ENCODE measurements at regions not wholly inside any gene's neighbourhood (a gene's known extent, or its start where the extent isn't known, plus 50 kb on each side); places are given as distances from the start of the nearest gene placed in this dataset.

GRCh38 chr10:60450291-60450690 lies 60.6 kb upstream of the ANK3 start:
- H3K9me2 ChIP-seq (ENCODE audit: insufficient read depth), result no peaks in the 10 kb centered on the region
- H3K36me3 ChIP-seq (ENCODE audit: low read depth), result no peaks in the 10 kb centered on the region
- H3K27me3 ChIP-seq (ENCODE audit: insufficient read depth, low read depth), result no peaks in the 10 kb centered on the region
- peaks cover 13% of the 10 kb centered on the region for H3K4me1 ChIP-seq (replicated peaks; ENCODE audit: insufficient read depth)
- H4K20me1 ChIP-seq (ENCODE audit: insufficient read depth), result no peaks in the 10 kb centered on the region
- no peak overlapping the region for H3K27ac ChIP-seq
- POLR2A ChIA-PET (ENCODE audit: unreplicated experiment), result no interaction called here
- CTCF ChIA-PET, result no interaction called here
- no peak for DNase-seq
- peaks cover 4% of the 10 kb centered on the region; the same call in 1 of the 2 replicates for H3F3A ChIP-seq (ENCODE audit: insufficient read depth, low read depth)
- no peak overlapping the region for H3K4me2 ChIP-seq
- no peak overlapping the region for H2AFZ ChIP-seq
- H3K9me3 ChIP-seq (ENCODE audit: insufficient read depth, low read depth), result no peaks in the 10 kb centered on the region
- intact Hi-C loops (cut with micrococcal nuclease; ENCODE audit: unreplicated experiment), result no loop called here
- no peak overlapping the region for H3K4me3 ChIP-seq
- no peaks in the 10 kb centered on the region for H3K79me2 ChIP-seq (ENCODE audit: low read depth)
- TF ChIP-seq EZH2 (IDR thresholded peaks at IDR 0.05; ENCODE audit: low read depth) (no peak), CTCF (conservative IDR thresholded peaks at IDR 0.05) (no peak)
- no TSS peak for BruUV-seq (replicated peaks)

- Histone ChIP-seq H3K36me3 (ENCODE audit: low read depth) (no peaks in the 10 kb centered on the region), H4K20me1 (ENCODE audit: insufficient read depth) (no peaks in the 10 kb centered on the region; the same call in 1 of the 2 replicates), H3K4me1 (replicated peaks; ENCODE audit: insufficient read depth) (peaks cover 13% of the 10 kb centered on the region), H3F3A (ENCODE audit: insufficient read depth, low read depth) (peaks cover 4% of the 10 kb centered on the region; the same call in 1 of the 2 replicates), H3K9me2 (ENCODE audit: insufficient read depth) (no peaks in the 10 kb centered on the region), H2AFZ (no peak overlapping the region), H3K4me2 (no peak overlapping the region), H3K4me3 (no peak overlapping the region), H3K79me2 (ENCODE audit: low read depth) (no peaks in the 10 kb centered on the region), H3K9me3 (ENCODE audit: insufficient read depth, low read depth) (no peaks in the 10 kb centered on the region), H3K27ac (no peak overlapping the region), H3K27me3 (ENCODE audit: insufficient read depth, low read depth) (no peaks in the 10 kb centered on the region)
- DNase-seq, result no peak
- POLR2A ChIA-PET (ENCODE audit: unreplicated experiment), result no interaction called here
- no TSS peak for BruUV-seq (replicated peaks)
- intact Hi-C loops (cut with micrococcal nuclease; ENCODE audit: unreplicated experiment), result loop anchor here (5.0 to 10.0 kb wide), 3 partner anchors 89 to 837 kb away; no protein-coding TSS in a partner anchor
- TF ChIP-seq EZH2 (IDR thresholded peaks at IDR 0.05; ENCODE audit: low read depth) (no peak), CTCF (conservative IDR thresholded peaks at IDR 0.05) (no peak)
- CTCF ChIA-PET, result no interaction called here
Measured at GRCh38 chr10:60448246-60448645, 58.6 kb upstream of the ANK3 start.

DNA sequence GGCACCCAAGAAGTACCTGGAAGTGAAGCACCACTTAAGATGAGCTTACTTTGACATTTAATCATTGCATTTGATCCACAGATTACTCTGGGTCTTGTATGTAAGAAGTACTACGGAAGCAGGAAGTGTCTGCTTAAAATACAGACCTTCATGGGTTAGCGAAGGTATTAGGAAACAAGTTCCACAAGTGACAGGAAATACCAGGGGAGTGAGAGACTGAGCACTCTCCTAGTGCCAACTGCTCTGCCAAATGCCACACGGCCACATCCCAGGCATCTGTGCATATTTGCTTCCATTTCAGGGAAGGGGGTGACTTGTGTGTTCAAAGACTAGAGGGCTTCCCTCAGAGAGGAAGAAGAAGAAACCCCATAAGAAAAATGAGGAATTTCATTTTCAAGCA lies 57.2 kb upstream of the ANK3 start:
- 0 out of 2 replicates have a peak overlapping the region, but pooled peaks have one; percentile 3 for H3K27ac ChIP-seq
- H3F3A ChIP-seq (ENCODE audit: insufficient read depth, low read depth), result peaks cover 4% of the 10 kb centered on the region; the same call in 1 of the 2 replicates
- H4K20me1 ChIP-seq (ENCODE audit: insufficient read depth), result no peaks in the 10 kb centered on the region; the same call in 1 of the 2 replicates
- DNase-seq, result peak; percentile 53 to 76
- intact Hi-C loops (cut with micrococcal nuclease; ENCODE audit: unreplicated experiment), result loop anchor here (5.0 to 10.0 kb wide), 3 partner anchors 90 to 838 kb away; no protein-coding TSS in a partner anchor
- BruUV-seq (replicated peaks), result no TSS peak
- no peak for TF ChIP-seq EZH2 (IDR thresholded peaks at IDR 0.05; ENCODE audit: low read depth)
- TF ChIP-seq CTCF (conservative IDR thresholded peaks at IDR 0.05), result no peak
- CTCF ChIA-PET, result interaction anchor here (0.6 to 1.0 kb wide), 3 partner anchors 152 to 370 kb away, joined by 3 to 4 read pairs (median 4); no protein-coding TSS in a partner anchor
- peak overlapping the region; percentile 26 for H3K4me2 ChIP-seq
- POLR2A ChIA-PET (ENCODE audit: unreplicated experiment), result no interaction called here
- no peak overlapping the region for H3K4me3 ChIP-seq
- H3K4me1 ChIP-seq (replicated peaks; ENCODE audit: insufficient read depth), result peaks cover 13% of the 10 kb centered on the region
- no peaks in the 10 kb centered on the region for H3K27me3 ChIP-seq (ENCODE audit: insufficient read depth, low read depth)
- H3K9me3 ChIP-seq (ENCODE audit: insufficient read depth, low read depth), result no peaks in the 10 kb centered on the region
- H3K9me2 ChIP-seq (ENCODE audit: insufficient read depth), result no peaks in the 10 kb centered on the region
- 0 out of 2 replicates have a peak overlapping the region, but pooled peaks have one; percentile 2 for H2AFZ ChIP-seq
- H3K79me2 ChIP-seq (ENCODE audit: low read depth), result no peaks in the 10 kb centered on the region
- no peaks in the 10 kb centered on the region for H3K36me3 ChIP-seq (ENCODE audit: low read depth)

Data from PC-9 (cell line).